ENCODE measurements at regions not wholly inside any gene's neighbourhood (a gene's known extent, or its start where the extent isn't known, plus 50 kb on each side); places are given as distances from the start of the nearest gene placed in this dataset.

DNA sequence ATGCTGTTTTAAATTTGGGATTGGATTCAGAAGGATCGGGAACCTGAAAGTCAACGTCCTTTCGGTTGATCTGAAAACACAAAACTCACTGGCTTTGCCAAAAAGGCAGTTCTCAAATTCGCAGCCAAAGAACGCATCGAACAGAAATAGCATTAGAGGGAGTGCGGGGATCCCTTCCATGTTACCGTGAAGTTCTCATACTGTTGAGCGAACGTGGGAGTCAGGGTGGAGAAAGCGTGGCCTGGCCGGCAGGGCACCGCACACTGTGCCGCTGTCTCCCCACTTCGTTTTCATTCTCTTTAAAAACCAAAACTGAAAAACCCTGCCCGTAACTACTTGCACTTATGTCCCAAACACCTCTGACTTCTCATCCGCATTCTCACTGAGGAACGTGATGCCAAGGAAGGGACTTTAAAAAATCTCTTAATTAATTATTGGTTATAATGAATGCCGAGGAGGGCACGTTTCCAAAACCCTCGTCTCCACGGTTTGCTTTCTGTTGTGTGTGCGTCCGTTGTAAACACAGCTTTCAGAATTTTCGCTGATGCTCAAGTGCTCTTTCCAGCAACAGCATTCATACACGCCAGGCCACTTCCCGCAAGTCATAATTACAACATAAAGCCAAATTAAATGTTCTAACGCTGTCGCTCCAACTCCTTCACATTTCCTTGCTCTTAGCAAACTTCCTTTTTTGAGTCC lies 60.9 kb upstream of the TWIST2 start:
- TF ChIP-seq CTCF (IDR thresholded peaks at IDR 0.05; ENCODE audit: insufficient read depth, low read length, poor library complexity, severe bottlenecking), result no peak
- H3K27me3 ChIP-seq (replicated peaks; ENCODE audit: control insufficient read depth, insufficient read depth, low read length), result no peaks in the 10 kb centered on the region; the same call in none of the 2 replicates
- no peak for DNase-seq (ENCODE audit: extremely low read depth, insufficient read length)
- no peak overlapping the region for H3K4me3 ChIP-seq (replicated peaks; ENCODE audit: low read depth, low read length)
- no peaks in the 10 kb centered on the region for H3K36me3 ChIP-seq (ENCODE audit: control insufficient read depth, insufficient read depth, low read length)

DNA sequence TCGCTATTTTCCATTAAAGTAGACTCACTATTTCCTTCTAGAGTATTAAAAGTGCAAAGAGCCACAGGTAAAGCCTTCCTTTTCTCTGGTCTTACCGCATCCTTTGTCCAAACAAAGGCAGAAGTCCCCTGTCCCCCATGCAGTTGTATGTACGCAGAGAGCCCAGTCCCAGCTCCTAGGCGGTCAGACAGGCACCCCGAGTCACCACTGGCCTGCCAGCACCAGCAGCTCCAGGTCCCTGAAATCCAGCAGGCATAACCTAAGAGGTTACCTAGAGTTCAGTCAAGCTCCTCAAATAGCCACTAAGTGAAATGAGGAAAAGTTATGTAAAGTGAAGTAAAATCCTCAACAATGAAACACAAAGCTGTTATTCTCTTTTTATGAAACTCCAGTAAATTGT lies 60.4 kb upstream of the TWIST2 start:
- H3K4me3 ChIP-seq (replicated peaks; ENCODE audit: low read depth, low read length), result no peak overlapping the region
- no peak for TF ChIP-seq CTCF (IDR thresholded peaks at IDR 0.05; ENCODE audit: insufficient read depth, low read length, poor library complexity, severe bottlenecking)
- no peak for DNase-seq (ENCODE audit: extremely low read depth, insufficient read length)
- no peaks in the 10 kb centered on the region; the same call in none of the 2 replicates for H3K27me3 ChIP-seq (replicated peaks; ENCODE audit: control insufficient read depth, insufficient read depth, low read length)
- H3K36me3 ChIP-seq (ENCODE audit: control insufficient read depth, insufficient read depth, low read length), result no peaks in the 10 kb centered on the region

- no peak for TF ChIP-seq CTCF (IDR thresholded peaks at IDR 0.05; ENCODE audit: insufficient read depth, low read length, poor library complexity, severe bottlenecking)
- H3K4me3 ChIP-seq (replicated peaks; ENCODE audit: low read depth, low read length), result no peak overlapping the region
- DNase-seq (ENCODE audit: extremely low read depth, insufficient read length), result no peak
- no peaks in the 10 kb centered on the region for H3K36me3 ChIP-seq (ENCODE audit: control insufficient read depth, insufficient read depth, low read length)
- no peaks in the 10 kb centered on the region; the same call in none of the 2 replicates for H3K27me3 ChIP-seq (replicated peaks; ENCODE audit: control insufficient read depth, insufficient read depth, low read length)
Observed at GRCh38 chr2:238789317-238789806, 58.5 kb upstream of the TWIST2 start.

DNA sequence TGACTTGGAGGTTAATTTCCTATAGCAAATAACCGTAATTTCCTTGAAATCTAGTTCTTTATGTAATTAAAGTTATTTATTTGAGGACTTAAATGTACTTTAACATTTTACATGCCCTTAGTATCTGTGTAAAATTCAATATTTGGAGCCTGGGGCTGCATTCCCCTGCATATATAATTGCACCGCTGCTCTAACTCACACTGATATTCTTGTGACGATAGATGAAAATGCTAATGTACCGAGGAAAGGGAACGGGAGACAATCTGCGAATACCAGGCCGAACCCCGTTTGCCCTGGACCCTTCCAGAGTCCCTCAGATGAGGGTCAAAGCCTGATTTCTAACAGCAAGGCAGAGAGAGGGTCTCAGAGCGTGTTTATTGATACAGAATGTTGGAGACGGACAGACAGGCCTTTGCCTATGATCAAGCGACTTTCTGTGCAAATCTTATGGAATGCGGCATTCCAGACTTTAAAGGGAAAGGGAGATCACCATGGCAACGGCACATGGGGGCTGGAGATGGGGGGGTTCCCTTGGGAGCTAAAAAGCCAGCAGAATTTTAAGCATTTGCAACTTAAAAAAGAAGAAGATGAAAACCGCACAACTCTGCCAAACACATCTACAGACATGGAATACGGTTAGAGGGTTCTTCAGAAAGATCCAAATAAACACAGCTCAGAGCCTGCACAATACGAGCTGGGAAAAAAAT lies 57.6 kb upstream of the TWIST2 start:
- H3K4me3 ChIP-seq (replicated peaks; ENCODE audit: low read depth, low read length), result no peak overlapping the region
- no peak for DNase-seq (ENCODE audit: extremely low read depth, insufficient read length)
- no peaks in the 10 kb centered on the region for H3K36me3 ChIP-seq (ENCODE audit: control insufficient read depth, insufficient read depth, low read length)
- no peaks in the 10 kb centered on the region; the same call in none of the 2 replicates for H3K27me3 ChIP-seq (replicated peaks; ENCODE audit: control insufficient read depth, insufficient read depth, low read length)
- TF ChIP-seq CTCF (IDR thresholded peaks at IDR 0.05; ENCODE audit: insufficient read depth, low read length, poor library complexity, severe bottlenecking), result no peak

GRCh38 chr2:238790833-238791230 lies 57.1 kb upstream of the TWIST2 start:
- no peak for DNase-seq (ENCODE audit: extremely low read depth, insufficient read length)
- Histone ChIP-seq H3K27me3 (replicated peaks; ENCODE audit: control insufficient read depth, insufficient read depth, low read length) (no peaks in the 10 kb centered on the region; the same call in none of the 2 replicates), H3K36me3 (ENCODE audit: control insufficient read depth, insufficient read depth, low read length) (no peaks in the 10 kb centered on the region), H3K4me3 (replicated peaks; ENCODE audit: low read depth, low read length) (no peak overlapping the region)
- TF ChIP-seq CTCF (IDR thresholded peaks at IDR 0.05; ENCODE audit: insufficient read depth, low read length, poor library complexity, severe bottlenecking), result no peak

Measured in GM06990 (cell line).